Testis (tissue), 2 donors: ENCODE measurements at regions not wholly inside any gene's neighbourhood (a gene's known extent, or its start where the extent isn't known, plus 50 kb on each side); places are given as distances from the start of the nearest gene placed in this dataset.

Source experiments
- DNase-seq: peaks from one replicate; pipeline ENCODE4 v3.0.0-alpha.2; 2019
- H3K27ac ChIP-seq, 2 donors: fragments of 200-600 bp; sonication (generic); one replicate each; pipeline ENCODE4 v1.5.1; 2019
- H3K27me3 ChIP-seq: fragments of 200-600 bp; sonication (generic); one replicate; pipeline ENCODE4 v1.5.1; 2019
- H3K36me3 ChIP-seq: fragments of 200-600 bp; sonication (generic); one replicate; pipeline ENCODE4 v1.5.1; 2017; ENCODE audit warnings: low read depth; ENCODE audit errors: missing control alignments
- H3K4me1 ChIP-seq: fragments of 200-600 bp; sonication (generic); one replicate; pipeline ENCODE4 v1.5.1; 2019
- H3K4me3 ChIP-seq, 2 donors: fragments of 200-600 bp; sonication (generic); one replicate each; pipeline ENCODE4 v1.5.1; 2017 to 2019
- H3K9me3 ChIP-seq: fragments of 200-600 bp; sonication (generic); one replicate; pipeline ENCODE4 v1.5.1; 2017
- POLR2A ChIP-seq: fragments of 450-650 bp; IDR thresholded peaks from one replicate; pipeline ENCODE4 v1.6.1; 2017; ENCODE audit warnings: antibody characterized with exemption, mild to moderate bottlenecking, moderate library complexity
- WGBS, 2 donors: methylation state at CpG; one replicate each; pipeline ENCODE4 v1.1.5; 2018; 5-methylcytosine and 5-hydroxymethylcytosine counted together
- intact Hi-C: fragments of 100-400 bp; cut with DNase I; formaldehyde crosslinking; loops from one replicate; pipeline ENCODE4 v1.15.1; 2023; ENCODE audit warnings: low total_unique reads
- TF ChIP-seq, protein P1 (sequence below), 3 experiments: fragments of 450-650 bp in 2 of 3; fragments of 200-600 bp in 1 of 3; sonication (generic) in 1 of 3; IDR thresholded peaks; one replicate each; pipeline ENCODE4 v1.5.1; 2016 to 2019; ENCODE audit warnings: antibody characterized with exemption in 3 of 3, mild to moderate bottlenecking in 2 of 3, moderate library complexity in 1 of 3

DNA sequence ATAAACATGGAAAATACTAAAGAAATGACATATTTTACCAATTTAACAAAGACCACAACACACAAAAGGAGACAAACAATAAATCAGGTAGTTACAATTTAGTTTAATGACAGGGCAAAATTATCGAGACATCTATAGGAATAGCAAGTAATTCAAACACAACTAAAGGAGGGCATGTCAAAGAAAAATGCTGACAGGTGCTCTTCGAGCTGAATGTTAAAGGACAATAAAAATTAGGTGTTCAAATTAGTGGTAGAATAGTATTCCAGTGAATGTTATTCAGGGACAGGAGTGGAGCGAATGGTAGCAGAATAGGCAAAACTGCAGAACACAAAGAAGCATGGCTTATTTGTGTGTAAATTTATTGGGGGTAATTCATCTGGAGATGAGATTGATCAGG lies 1004.3 kb upstream of the FBXO33 start:
- 87 to 88% methylated on average over 3 of the region's 3 CpGs for WGBS, 2 donors

DNA sequence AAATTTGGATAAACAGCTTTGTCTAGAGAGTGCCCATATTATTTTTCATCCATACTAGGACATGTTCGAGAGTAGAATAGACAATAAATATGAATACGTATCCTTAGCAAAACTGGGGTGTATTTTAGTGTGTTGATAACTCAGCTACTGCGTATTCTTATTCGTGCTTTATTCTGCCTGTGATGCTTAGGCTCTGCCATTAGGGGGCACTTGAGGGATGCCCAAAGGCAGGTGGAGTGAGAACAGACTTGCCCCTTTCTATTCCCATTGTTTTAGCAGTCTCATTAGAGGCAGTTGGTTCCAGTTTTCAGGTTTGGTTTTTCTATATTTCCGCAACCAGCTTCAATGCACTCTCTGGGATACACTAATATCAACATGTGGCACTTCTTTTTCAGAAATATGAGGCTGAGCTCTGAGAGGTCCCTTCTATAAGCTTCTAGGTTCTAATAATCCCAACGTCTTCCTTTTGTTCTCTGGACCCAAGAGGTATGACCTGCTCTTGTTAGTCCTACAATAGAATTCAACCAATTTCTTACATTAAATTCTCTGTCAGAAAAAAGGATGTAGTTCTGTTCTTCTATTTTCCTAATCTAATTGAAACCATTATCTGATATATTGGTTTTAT lies 985.7 kb upstream of the FBXO33 start:
- DNase-seq, result peak; percentile 66
- Histone ChIP-seq H3K4me3 (no peak overlapping the region), H3K9me3 (no peaks in the 10 kb centered on the region), H3K36me3 (no peaks in the 10 kb centered on the region), H3K4me1 (no peaks in the 10 kb centered on the region), H3K27ac (no peak overlapping the region), H3K27me3 (no peaks in the 10 kb centered on the region)
- 52 to 58% methylated on average over 6 of the region's 6 CpGs for WGBS, 2 donors
- TF ChIP-seq, protein P1, sequence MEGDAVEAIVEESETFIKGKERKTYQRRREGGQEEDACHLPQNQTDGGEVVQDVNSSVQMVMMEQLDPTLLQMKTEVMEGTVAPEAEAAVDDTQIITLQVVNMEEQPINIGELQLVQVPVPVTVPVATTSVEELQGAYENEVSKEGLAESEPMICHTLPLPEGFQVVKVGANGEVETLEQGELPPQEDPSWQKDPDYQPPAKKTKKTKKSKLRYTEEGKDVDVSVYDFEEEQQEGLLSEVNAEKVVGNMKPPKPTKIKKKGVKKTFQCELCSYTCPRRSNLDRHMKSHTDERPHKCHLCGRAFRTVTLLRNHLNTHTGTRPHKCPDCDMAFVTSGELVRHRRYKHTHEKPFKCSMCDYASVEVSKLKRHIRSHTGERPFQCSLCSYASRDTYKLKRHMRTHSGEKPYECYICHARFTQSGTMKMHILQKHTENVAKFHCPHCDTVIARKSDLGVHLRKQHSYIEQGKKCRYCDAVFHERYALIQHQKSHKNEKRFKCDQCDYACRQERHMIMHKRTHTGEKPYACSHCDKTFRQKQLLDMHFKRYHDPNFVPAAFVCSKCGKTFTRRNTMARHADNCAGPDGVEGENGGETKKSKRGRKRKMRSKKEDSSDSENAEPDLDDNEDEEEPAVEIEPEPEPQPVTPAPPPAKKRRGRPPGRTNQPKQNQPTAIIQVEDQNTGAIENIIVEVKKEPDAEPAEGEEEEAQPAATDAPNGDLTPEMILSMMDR (IDR thresholded peaks at IDR 0.05), result peak; percentile 8 to 54 (median 53)
- no peak for TF ChIP-seq POLR2A
- intact Hi-C loops, result no loop called here

More for the DNA sequence above, 1004.3 kb upstream of the FBXO33 start:
- H3K27me3 ChIP-seq, result no peaks in the 10 kb centered on the region
- no peak for TF ChIP-seq POLR2A
- TF ChIP-seq, protein P1 (IDR thresholded peaks at IDR 0.05), result no peak
- no peaks in the 10 kb centered on the region for H3K4me1 ChIP-seq
- H3K9me3 ChIP-seq, result no peaks in the 10 kb centered on the region
- H3K4me3 ChIP-seq, result no peak overlapping the region
- intact Hi-C loops, result no loop called here
- no peaks in the 10 kb centered on the region for H3K36me3 ChIP-seq
- H3K27ac ChIP-seq, result no peak overlapping the region
- no peak for DNase-seq

DNA sequence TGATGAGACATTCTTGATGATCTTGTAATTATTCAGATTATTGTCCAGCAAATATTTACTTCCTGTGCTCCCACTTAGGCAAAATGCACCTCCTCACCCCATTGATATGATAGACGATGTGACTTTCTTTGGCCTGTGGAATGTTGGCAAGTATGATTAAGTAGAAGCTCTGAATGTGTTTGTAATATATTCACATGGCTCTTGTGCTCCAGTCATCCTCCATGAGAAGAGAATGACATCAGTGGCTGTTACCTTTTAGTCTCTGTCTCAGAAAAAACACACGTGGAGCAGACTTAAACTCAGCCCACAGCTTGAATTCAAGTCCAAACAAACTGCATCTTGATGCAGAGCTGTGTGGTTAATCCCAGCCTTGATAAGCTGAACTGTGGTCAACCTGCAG lies 984.3 kb upstream of the FBXO33 start:
- H3K36me3 ChIP-seq, result no peaks in the 10 kb centered on the region
- WGBS, 2 donors, result 52 to 55% methylated on average over 2 of the region's 2 CpGs
- no peaks in the 10 kb centered on the region for H3K4me1 ChIP-seq
- H3K4me3 ChIP-seq, result no peak overlapping the region
- DNase-seq, result no peak
- no peaks in the 10 kb centered on the region for H3K9me3 ChIP-seq
- no peaks in the 10 kb centered on the region for H3K27me3 ChIP-seq
- H3K27ac ChIP-seq, result no peak overlapping the region
- TF ChIP-seq POLR2A, result no peak
- TF ChIP-seq, protein P1 (IDR thresholded peaks at IDR 0.05), result no peak
- intact Hi-C loops, result no loop called here

DNA sequence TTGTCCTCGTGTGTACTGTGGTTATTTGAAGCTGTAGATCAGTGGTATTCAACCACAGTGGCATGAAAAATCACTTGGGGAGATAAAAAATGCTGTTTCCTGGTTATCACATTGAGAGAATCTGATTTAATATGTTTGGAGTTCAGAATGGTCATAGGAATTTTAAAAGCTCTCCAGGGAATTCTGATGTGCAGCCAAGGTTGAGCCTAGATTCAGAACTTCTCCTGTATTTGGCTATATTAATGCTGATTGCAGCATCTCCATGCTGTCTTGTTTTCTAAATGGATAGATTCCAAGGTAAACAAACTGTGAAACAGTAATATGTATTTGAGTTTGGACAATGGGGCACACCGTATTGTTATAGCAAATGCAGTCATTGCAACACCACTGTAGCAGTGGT lies 982.2 kb upstream of the FBXO33 start:
- DNase-seq, result no peak
- no peak overlapping the region for H3K4me3 ChIP-seq
- no peak overlapping the region for H3K27ac ChIP-seq
- TF ChIP-seq, protein P1 (IDR thresholded peaks at IDR 0.05), result no peak
- no peak for TF ChIP-seq POLR2A
- intact Hi-C loops, result no loop called here
- H3K9me3 ChIP-seq, result no peaks in the 10 kb centered on the region
- no peaks in the 10 kb centered on the region for H3K27me3 ChIP-seq
- no peaks in the 10 kb centered on the region for H3K4me1 ChIP-seq
- H3K36me3 ChIP-seq, result no peaks in the 10 kb centered on the region
- WGBS, 2 donors, result 45 to 49% methylated on average over 2 of the region's 2 CpGs

DNA sequence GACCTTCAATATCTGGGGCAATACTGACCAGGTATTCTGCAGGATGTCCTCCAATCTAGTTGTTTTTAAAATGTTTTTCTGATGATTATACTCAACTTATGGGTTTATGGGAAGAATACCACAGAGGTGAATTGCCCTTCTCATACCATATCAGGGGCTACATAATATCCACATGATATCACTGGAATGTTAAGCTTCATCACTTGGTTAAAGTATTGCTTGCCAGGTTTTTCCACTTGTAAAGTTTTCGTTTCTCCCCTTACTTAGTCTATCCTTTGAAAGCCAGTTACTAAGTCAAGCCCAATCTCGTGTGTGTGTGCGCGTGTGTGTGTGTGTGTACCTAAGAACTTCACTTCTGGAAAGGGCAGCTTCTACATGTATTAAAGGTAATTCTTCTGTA lies 980.9 kb upstream of the FBXO33 start:
- intact Hi-C loops, result no loop called here

More for the DNA sequence above, 980.9 kb upstream of the FBXO33 start:
- TF ChIP-seq, protein P1 (IDR thresholded peaks at IDR 0.05), result no peak
- TF ChIP-seq POLR2A, result no peak
- Histone ChIP-seq H3K27ac (no peak overlapping the region), H3K4me1 (no peaks in the 10 kb centered on the region), H3K27me3 (no peaks in the 10 kb centered on the region), H3K9me3 (no peaks in the 10 kb centered on the region), H3K4me3 (no peak overlapping the region), H3K36me3 (no peaks in the 10 kb centered on the region)
- WGBS, 2 donors, result 52 to 72% methylated on average over 4 of the region's 4 CpGs
- DNase-seq, result no peak
